ENCODE measurements at regions not wholly inside any gene's neighbourhood (a gene's known extent, or its start where the extent isn't known, plus 50 kb on each side); places are given as distances from the start of the nearest gene placed in this dataset.
"Not testable (repeated sequence)": the region's sequence is repeated elsewhere in the genome, so short reads cannot be mapped to it uniquely, and the experiment has no call there.

DNA sequence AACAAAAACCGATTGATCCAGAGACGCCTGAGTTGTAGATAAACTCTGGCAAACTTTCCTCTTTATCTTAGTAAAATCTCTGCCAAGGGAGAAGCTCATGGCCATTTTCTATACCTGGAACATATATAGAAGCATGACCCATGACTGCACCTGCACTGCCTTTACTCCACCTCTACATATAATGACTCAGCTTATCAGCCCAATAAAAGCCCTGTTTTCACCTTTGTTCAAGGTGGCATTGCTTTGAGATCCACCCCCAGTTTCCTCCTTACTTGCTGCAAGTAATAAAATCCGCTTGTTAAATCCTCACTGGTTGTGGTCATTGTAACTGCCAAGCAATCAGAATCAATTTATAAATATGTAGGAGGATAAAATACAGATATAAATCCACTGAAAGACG lies 1280.4 kb downstream of the NSUN3 start:
- peaks cover 1% of the 10 kb centered on the region for H3K9me3 Mint-ChIP-seq (ENCODE audit: unreplicated experiment)
- no peaks in the 10 kb centered on the region for H3K4me1 Mint-ChIP-seq (ENCODE audit: low read depth, unreplicated experiment)
- H3K4me3 Mint-ChIP-seq (ENCODE audit: unreplicated experiment), result no peak overlapping the region
- TF ChIP-seq, protein P1, sequence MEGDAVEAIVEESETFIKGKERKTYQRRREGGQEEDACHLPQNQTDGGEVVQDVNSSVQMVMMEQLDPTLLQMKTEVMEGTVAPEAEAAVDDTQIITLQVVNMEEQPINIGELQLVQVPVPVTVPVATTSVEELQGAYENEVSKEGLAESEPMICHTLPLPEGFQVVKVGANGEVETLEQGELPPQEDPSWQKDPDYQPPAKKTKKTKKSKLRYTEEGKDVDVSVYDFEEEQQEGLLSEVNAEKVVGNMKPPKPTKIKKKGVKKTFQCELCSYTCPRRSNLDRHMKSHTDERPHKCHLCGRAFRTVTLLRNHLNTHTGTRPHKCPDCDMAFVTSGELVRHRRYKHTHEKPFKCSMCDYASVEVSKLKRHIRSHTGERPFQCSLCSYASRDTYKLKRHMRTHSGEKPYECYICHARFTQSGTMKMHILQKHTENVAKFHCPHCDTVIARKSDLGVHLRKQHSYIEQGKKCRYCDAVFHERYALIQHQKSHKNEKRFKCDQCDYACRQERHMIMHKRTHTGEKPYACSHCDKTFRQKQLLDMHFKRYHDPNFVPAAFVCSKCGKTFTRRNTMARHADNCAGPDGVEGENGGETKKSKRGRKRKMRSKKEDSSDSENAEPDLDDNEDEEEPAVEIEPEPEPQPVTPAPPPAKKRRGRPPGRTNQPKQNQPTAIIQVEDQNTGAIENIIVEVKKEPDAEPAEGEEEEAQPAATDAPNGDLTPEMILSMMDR (IDR thresholded peaks at IDR 0.05; ENCODE audit: partially characterized antibody, unreplicated experiment), result no peak
- no peak overlapping the region for H3K27ac Mint-ChIP-seq (ENCODE audit: unreplicated experiment)
- H3K36me3 Mint-ChIP-seq (ENCODE audit: unreplicated experiment), result no peaks in the 10 kb centered on the region
- H3K27me3 Mint-ChIP-seq (ENCODE audit: unreplicated experiment), result peaks cover 2% of the 10 kb centered on the region
- no peak for DNase-seq

DNA sequence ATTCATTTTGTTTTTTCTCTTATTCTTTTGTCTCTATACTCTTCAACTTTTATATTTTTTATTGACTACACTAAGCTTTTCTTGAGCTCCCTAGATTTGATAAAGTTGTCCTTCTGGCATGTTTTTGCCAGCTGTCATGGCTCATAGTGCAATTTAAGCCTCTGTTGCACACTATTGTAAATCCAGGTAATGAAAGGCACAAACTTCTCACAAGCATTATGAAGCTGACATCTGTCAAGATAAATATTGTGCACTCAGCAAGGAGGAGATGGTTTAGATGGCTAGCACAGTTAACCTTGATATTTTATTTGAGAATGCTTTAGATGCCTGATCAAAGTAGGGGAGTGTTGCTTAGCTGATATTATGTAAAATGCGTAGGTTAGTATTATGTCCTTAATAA lies 1280.9 kb downstream of the NSUN3 start:
- Mint-ChIP-seq H3K4me3 (ENCODE audit: unreplicated experiment) (no peak overlapping the region), H3K27ac (ENCODE audit: unreplicated experiment) (no peak overlapping the region), H3K36me3 (ENCODE audit: unreplicated experiment) (no peaks in the 10 kb centered on the region), H3K4me1 (ENCODE audit: low read depth, unreplicated experiment) (no peaks in the 10 kb centered on the region), H3K9me3 (ENCODE audit: unreplicated experiment) (peaks cover 1% of the 10 kb centered on the region), H3K27me3 (ENCODE audit: unreplicated experiment) (peaks cover 2% of the 10 kb centered on the region)
- no peak for DNase-seq
- TF ChIP-seq, protein P1 (IDR thresholded peaks at IDR 0.05; ENCODE audit: partially characterized antibody, unreplicated experiment), result no peak

DNA sequence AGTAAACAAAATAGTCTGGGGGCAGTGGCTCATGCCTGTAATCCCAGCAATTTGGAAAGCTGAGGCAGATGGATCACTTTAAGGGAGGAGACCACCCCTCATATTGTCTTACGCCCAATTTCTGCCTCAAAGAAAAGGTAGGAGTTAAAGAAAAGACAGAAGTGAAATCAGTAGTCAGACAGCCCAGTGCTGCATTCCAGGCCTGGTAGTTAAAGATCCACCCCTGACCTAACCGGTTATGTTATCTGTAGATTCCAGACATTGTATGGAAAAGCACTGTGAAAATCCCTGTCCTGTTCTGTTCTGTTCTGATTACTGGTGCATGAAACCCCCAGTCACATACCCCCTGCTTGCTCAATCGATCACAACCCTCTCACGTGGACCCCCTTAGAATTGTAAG lies 1285.1 kb downstream of the NSUN3 start:
- not testable (repeated sequence) for H3K4me1 Mint-ChIP-seq (ENCODE audit: low read depth, unreplicated experiment); H3K9me3 Mint-ChIP-seq (ENCODE audit: unreplicated experiment); DNase-seq; H3K36me3 Mint-ChIP-seq (ENCODE audit: unreplicated experiment); H3K27ac Mint-ChIP-seq (ENCODE audit: unreplicated experiment); H3K27me3 Mint-ChIP-seq (ENCODE audit: unreplicated experiment); H3K4me3 Mint-ChIP-seq (ENCODE audit: unreplicated experiment)

DNA sequence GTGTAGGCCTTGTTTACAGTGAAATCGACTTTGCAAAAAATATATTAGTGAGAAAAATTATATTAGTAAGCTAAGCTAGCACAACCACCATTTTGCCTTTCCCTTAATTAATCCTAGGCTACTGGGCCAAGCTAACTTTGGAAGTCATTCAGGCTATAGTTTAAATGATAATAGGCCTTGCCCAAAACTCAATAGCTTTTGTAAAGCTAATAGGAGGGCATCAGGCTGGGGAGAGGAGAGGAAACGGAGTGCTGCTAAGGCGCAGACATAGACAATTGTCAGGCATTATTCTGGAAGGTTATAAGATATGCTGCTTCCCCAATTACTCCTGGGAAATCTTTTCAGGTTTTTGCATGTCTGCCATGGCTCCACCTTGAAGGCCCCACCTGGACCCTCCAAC lies 1286.0 kb downstream of the NSUN3 start:
- TF ChIP-seq, protein P1 (IDR thresholded peaks at IDR 0.05; ENCODE audit: partially characterized antibody, unreplicated experiment), result no peak
- no peaks in the 10 kb centered on the region for H3K4me1 Mint-ChIP-seq (ENCODE audit: low read depth, unreplicated experiment)
- no peak overlapping the region for H3K27ac Mint-ChIP-seq (ENCODE audit: unreplicated experiment)
- H3K36me3 Mint-ChIP-seq (ENCODE audit: unreplicated experiment), result no peaks in the 10 kb centered on the region
- no peaks in the 10 kb centered on the region for H3K9me3 Mint-ChIP-seq (ENCODE audit: unreplicated experiment)
- H3K27me3 Mint-ChIP-seq (ENCODE audit: unreplicated experiment), result no peaks in the 10 kb centered on the region
- no peak for DNase-seq
- no peak overlapping the region for H3K4me3 Mint-ChIP-seq (ENCODE audit: unreplicated experiment)

DNA sequence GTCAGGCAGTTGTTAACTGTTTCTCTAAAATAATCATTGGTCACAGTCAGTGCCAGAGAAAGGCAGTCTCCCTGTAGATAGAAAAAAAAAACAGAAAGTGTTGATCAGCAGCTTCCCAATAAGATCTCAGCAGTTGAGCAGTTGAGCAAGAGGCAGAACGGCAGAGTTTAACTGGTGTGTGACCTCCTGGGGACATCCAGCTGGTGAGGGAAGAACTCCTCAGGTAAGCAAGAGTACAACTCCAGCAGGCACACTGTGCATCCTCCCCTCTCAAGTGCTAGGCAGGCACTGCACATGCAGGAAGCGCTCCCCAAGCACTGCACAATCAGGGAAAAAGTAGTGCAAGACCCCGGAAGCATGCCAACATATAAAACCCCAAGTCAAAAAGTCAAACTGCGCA lies 1287.2 kb downstream of the NSUN3 start:
- H3K9me3 Mint-ChIP-seq (ENCODE audit: unreplicated experiment), result no peaks in the 10 kb centered on the region
- H3K36me3 Mint-ChIP-seq (ENCODE audit: unreplicated experiment), result no peaks in the 10 kb centered on the region
- TF ChIP-seq, protein P1 (IDR thresholded peaks at IDR 0.05; ENCODE audit: partially characterized antibody, unreplicated experiment), result no peak
- H3K4me3 Mint-ChIP-seq (ENCODE audit: unreplicated experiment), result no peak overlapping the region
- H3K27me3 Mint-ChIP-seq (ENCODE audit: unreplicated experiment), result no peaks in the 10 kb centered on the region
- no peak overlapping the region for H3K27ac Mint-ChIP-seq (ENCODE audit: unreplicated experiment)
- DNase-seq, result no peak
- H3K4me1 Mint-ChIP-seq (ENCODE audit: low read depth, unreplicated experiment), result no peaks in the 10 kb centered on the region

DNA sequence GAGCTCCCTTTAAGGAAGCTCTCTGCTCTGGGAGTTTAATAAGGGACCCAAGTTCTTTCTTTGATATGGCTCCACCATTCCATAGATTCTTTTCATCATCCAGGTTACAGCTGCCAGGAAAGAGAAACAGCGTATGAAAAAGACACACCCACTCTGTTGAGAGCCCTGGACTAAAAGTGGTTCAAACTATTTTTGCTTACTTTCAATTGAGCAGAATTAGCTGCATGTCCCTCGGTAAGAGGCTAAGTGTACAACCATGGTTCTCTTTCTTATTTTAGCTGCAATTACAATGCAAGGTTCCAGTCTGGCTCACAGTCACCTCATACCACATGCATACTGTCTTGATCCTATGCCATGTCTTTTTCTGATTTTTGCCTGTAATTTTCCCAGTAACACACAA lies 1288.3 kb downstream of the NSUN3 start:
- H3K36me3 Mint-ChIP-seq (ENCODE audit: unreplicated experiment), result no peaks in the 10 kb centered on the region
- DNase-seq, result no peak

More for the DNA sequence above, 1288.3 kb downstream of the NSUN3 start:
- TF ChIP-seq, protein P1 (IDR thresholded peaks at IDR 0.05; ENCODE audit: partially characterized antibody, unreplicated experiment), result no peak
- H3K27me3 Mint-ChIP-seq (ENCODE audit: unreplicated experiment), result no peaks in the 10 kb centered on the region
- H3K9me3 Mint-ChIP-seq (ENCODE audit: unreplicated experiment), result no peaks in the 10 kb centered on the region
- H3K4me1 Mint-ChIP-seq (ENCODE audit: low read depth, unreplicated experiment), result no peaks in the 10 kb centered on the region
- no peak overlapping the region for H3K27ac Mint-ChIP-seq (ENCODE audit: unreplicated experiment)
- no peak overlapping the region for H3K4me3 Mint-ChIP-seq (ENCODE audit: unreplicated experiment)

Measured in glutamatergic neuron (in vitro differentiated cells).